ENCODE measurements at regions not wholly inside any gene's neighbourhood (a gene's known extent, or its start where the extent isn't known, plus 50 kb on each side); places are given as distances from the start of the nearest gene placed in this dataset.
A peak's percentile ranks its signal among the peaks of the same experiment; 100 is the strongest.

- Mint-ChIP-seq H3K27me3 (no peaks in the 10 kb centered on the region), H3K4me1 (no peaks in the 10 kb centered on the region), H3K27ac (ENCODE audit: low read depth) (no peak overlapping the region), H3K9me3 (no peaks in the 10 kb centered on the region), H3K4me3 (no peak overlapping the region), H3K36me3 (ENCODE audit: insufficient read depth) (no peaks in the 10 kb centered on the region)
- ATAC-seq (replicated peaks; ENCODE audit: extremely low read depth, poor library complexity, severe bottlenecking) (no peak), DNase-seq (ENCODE audit: low spot score in 2 of 2) (no peak)
Measured at GRCh38 chr12:107461222-107461975, 224.2 kb upstream of the PWP1 start.

DNA sequence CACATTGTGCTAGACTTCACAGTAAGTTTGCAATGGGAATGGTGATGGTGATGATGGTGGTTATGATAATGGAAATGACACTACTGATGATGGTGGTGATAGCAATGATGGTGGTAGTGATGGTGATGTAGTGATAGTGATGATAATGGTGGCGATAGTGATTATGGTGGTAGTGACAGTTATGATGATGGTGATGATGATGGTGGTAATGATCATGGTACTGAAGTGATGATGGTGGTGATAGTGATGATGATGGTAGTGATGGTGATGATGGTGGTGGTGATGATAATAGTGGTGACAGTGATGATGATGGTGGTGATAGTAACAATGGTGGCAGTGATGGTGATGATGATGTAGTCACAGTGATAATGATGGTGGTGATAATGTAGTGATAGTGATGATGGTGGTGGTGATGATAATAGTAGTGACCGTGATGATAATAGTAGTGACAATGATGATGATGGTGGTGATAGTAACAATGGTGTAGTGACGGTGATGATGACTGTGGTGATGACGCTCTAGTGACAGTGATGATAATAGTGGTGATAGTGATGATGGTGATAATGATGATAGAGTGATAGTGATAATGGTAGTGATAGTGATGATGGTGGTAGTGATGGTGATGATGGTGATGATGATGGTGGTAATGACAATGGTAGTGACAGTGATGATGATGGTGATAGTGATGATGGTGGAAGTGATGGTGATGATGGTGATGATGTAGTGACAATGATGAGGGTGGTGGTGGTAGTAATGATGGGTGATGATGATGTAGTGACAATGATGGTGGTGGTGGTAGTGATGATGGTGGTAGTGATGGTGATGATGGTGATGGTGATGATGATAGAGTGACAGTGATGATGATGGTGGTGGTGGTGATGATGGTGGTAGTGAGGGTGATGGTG is 222.9 kb upstream of the PWP1 start:
- Mint-ChIP-seq H3K27ac (ENCODE audit: low read depth) (no peak overlapping the region), H3K4me1 (no peaks in the 10 kb centered on the region), H3K4me3 (no peak overlapping the region), H3K9me3 (no peaks in the 10 kb centered on the region), H3K36me3 (ENCODE audit: insufficient read depth) (no peaks in the 10 kb centered on the region), H3K27me3 (no peaks in the 10 kb centered on the region)
- DNase-seq (ENCODE audit: low spot score in 2 of 2) (no peak), ATAC-seq (replicated peaks; ENCODE audit: extremely low read depth, poor library complexity, severe bottlenecking) (peak; percentile 10)

- H3K9me3 Mint-ChIP-seq = no peaks in the 10 kb centered on the region
Measured at GRCh38 chr12:107464644-107465043, 221.0 kb upstream of the PWP1 start.

DNA sequence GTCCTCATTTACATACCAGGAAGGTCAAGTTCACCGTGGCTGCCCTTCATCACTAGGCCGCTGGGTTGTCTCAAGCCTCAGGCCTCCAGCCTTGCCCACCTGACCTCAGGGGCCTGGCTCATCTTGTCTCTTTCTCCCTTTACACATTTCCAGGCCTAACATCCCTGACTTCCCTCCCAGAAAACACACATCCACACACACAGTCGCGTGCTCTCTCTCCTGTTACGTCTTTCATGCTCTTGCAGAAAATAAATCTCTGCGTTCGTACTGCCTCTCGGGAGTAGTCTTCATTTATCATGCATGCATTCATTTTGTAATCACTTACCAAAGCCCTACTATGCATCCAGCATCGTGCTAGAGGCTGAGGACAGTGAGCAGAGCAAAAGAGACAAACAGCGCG is 220.0 kb upstream of the PWP1 start:
- no peak for ATAC-seq (replicated peaks; ENCODE audit: extremely low read depth, poor library complexity, severe bottlenecking)

More at GRCh38 chr12:107464644-107465043, 221.0 kb upstream of the PWP1 start:
- H3K27me3 Mint-ChIP-seq = no peaks in the 10 kb centered on the region
- ATAC-seq (replicated peaks; ENCODE audit: extremely low read depth, poor library complexity, severe bottlenecking) (no peak), DNase-seq (ENCODE audit: low spot score in 2 of 2) (no peak)
- H3K27ac Mint-ChIP-seq (ENCODE audit: low read depth) = no peak overlapping the region
- H3K4me1 Mint-ChIP-seq = no peaks in the 10 kb centered on the region
- no peak overlapping the region for H3K4me3 Mint-ChIP-seq
- no peaks in the 10 kb centered on the region for H3K36me3 Mint-ChIP-seq (ENCODE audit: insufficient read depth)

DNA sequence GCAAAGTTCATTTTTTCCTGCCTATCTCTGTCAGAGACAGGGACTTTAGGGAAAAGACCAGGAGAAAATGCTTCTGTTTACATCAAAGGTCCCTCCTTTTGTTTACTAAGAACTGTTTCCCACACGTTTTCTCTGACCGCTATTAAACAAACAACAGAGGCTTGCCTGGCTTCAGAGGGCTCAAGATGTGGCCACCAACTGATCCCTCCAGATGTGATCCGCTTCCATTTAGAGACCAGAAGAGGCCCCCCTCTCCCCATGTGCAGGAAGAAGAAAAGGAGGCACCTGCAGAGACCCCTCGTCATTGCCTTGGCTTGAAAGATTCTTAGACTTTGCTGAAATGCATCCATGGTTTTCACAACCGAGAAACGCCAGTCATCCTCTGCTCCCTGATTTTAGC is 217.9 kb upstream of the PWP1 start:
- H3K9me3 Mint-ChIP-seq = no peaks in the 10 kb centered on the region
- no peak overlapping the region for H3K4me3 Mint-ChIP-seq
- no peaks in the 10 kb centered on the region for H3K4me1 Mint-ChIP-seq
- H3K27ac Mint-ChIP-seq (ENCODE audit: low read depth) = no peak overlapping the region
- DNase-seq (ENCODE audit: low spot score in 2 of 2) (no peak), ATAC-seq (replicated peaks; ENCODE audit: extremely low read depth, poor library complexity, severe bottlenecking) (no peak)
- H3K27me3 Mint-ChIP-seq = no peaks in the 10 kb centered on the region
- no peaks in the 10 kb centered on the region for H3K36me3 Mint-ChIP-seq (ENCODE audit: insufficient read depth)

More for the DNA sequence above, 220.0 kb upstream of the PWP1 start:
- Mint-ChIP-seq H3K9me3 (no peaks in the 10 kb centered on the region), H3K36me3 (ENCODE audit: insufficient read depth) (no peaks in the 10 kb centered on the region), H3K27ac (ENCODE audit: low read depth) (no peak overlapping the region), H3K4me1 (no peaks in the 10 kb centered on the region), H3K27me3 (no peaks in the 10 kb centered on the region), H3K4me3 (no peak overlapping the region)
- DNase-seq (ENCODE audit: low spot score in 2 of 2) = no peak

DNA sequence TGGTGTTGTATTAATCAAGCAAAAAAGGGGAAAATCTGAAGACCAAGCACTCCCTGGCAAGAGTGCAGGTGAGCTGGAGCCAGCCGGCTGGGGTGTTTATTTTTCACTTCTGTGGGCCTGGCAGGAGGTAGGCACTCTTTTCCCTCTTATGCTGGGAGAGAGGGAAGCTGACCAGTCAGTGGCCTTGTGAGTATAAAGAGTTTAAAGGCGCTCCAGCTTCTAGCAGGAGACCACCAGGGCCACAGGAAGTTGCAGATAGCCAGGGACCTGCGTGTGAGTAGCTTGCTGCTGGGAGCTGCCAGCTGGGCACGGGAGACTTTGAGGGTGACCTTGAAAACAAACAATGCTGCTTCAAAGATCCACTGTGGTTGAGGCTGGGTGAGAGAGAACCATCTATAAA is 217.4 kb upstream of the PWP1 start:
- Mint-ChIP-seq H3K36me3 (ENCODE audit: insufficient read depth) (no peaks in the 10 kb centered on the region), H3K27me3 (no peaks in the 10 kb centered on the region), H3K9me3 (no peaks in the 10 kb centered on the region), H3K4me1 (no peaks in the 10 kb centered on the region), H3K4me3 (no peak overlapping the region), H3K27ac (ENCODE audit: low read depth) (no peak overlapping the region)
- DNase-seq (ENCODE audit: low spot score in 2 of 2) (no peak), ATAC-seq (replicated peaks; ENCODE audit: extremely low read depth, poor library complexity, severe bottlenecking) (no peak)

GRCh38 chr12:107469011-107469410 is 216.6 kb upstream of the PWP1 start:
- no peaks in the 10 kb centered on the region for H3K4me1 Mint-ChIP-seq
- ATAC-seq (replicated peaks; ENCODE audit: extremely low read depth, poor library complexity, severe bottlenecking) (no peak), DNase-seq (ENCODE audit: low spot score in 2 of 2) (no peak)
- H3K4me3 Mint-ChIP-seq = no peak overlapping the region
- H3K27me3 Mint-ChIP-seq = peaks cover under 1% of the 10 kb centered on the region
- H3K27ac Mint-ChIP-seq (ENCODE audit: low read depth) = no peak overlapping the region
- H3K36me3 Mint-ChIP-seq (ENCODE audit: insufficient read depth) = peaks cover under 1% of the 10 kb centered on the region
- H3K9me3 Mint-ChIP-seq = no peaks in the 10 kb centered on the region

DNA sequence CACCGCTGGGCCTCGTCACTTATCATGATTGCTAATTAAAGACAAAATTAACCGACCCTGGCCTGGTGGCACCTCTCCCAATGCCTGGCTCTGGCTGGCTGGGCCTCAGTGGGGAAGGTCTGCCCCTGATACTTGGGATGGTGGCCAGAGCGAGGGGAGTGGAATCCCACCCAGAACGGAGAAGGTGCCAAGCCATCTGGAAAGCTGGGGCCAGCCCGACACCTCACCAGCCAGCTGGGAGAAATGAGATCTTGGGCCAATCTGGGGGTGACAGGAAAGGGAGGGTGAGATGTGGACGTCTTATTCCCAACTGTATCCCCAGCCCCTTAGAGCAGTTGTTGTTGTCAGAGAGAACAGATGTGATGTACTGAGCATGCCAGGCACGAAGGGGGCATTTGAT is 215.0 kb upstream of the PWP1 start:
- Mint-ChIP-seq H3K9me3 (no peaks in the 10 kb centered on the region), H3K4me1 (peaks cover 13% of the 10 kb centered on the region), H3K36me3 (ENCODE audit: insufficient read depth) (peaks cover 3% of the 10 kb centered on the region), H3K4me3 (no peak overlapping the region), H3K27me3 (peaks cover 9% of the 10 kb centered on the region), H3K27ac (ENCODE audit: low read depth) (no peak overlapping the region)
- ATAC-seq (replicated peaks; ENCODE audit: extremely low read depth, poor library complexity, severe bottlenecking) = no peak
- no peak for DNase-seq (ENCODE audit: low spot score in 2 of 2)

- H3K27ac Mint-ChIP-seq (ENCODE audit: low read depth) = no peak overlapping the region
- H3K27me3 Mint-ChIP-seq = peaks cover 9% of the 10 kb centered on the region
- H3K9me3 Mint-ChIP-seq = no peaks in the 10 kb centered on the region
- H3K4me1 Mint-ChIP-seq = peaks cover 13% of the 10 kb centered on the region
- ATAC-seq (replicated peaks; ENCODE audit: extremely low read depth, poor library complexity, severe bottlenecking) (no peak), DNase-seq (ENCODE audit: low spot score in 2 of 2) (no peak)
- H3K36me3 Mint-ChIP-seq (ENCODE audit: insufficient read depth) = peaks cover 3% of the 10 kb centered on the region
- H3K4me3 Mint-ChIP-seq = no peak overlapping the region
Measured at GRCh38 chr12:107472308-107472707, 213.3 kb upstream of the PWP1 start.

DNA sequence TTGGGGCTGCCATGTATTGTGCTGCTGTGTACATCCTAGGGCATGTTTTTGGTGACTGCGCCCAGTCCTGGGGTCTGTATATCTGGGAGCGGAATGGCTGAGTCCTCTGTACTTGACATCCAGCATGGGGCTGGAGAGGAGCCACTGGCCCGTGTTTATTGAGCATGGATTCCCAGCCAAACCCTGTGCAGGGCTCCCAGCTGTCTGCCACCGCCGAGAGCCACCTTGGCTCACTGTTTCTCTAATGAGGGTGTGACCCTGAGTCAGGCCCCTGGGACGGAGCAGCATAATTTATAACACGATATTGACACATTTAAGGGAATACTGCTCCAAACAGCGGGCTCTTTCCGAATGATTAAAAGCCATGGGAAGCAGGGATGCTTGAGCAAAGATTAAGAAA is 211.5 kb upstream of the PWP1 start:
- peaks cover 9% of the 10 kb centered on the region for H3K27me3 Mint-ChIP-seq
- no peak overlapping the region for H3K4me3 Mint-ChIP-seq
- ATAC-seq (replicated peaks; ENCODE audit: extremely low read depth, poor library complexity, severe bottlenecking) (no peak), DNase-seq (ENCODE audit: low spot score in 2 of 2) (no peak)
- peaks cover 13% of the 10 kb centered on the region for H3K4me1 Mint-ChIP-seq
- H3K36me3 Mint-ChIP-seq (ENCODE audit: insufficient read depth) = peaks cover 3% of the 10 kb centered on the region
- no peak overlapping the region for H3K27ac Mint-ChIP-seq (ENCODE audit: low read depth)
- no peaks in the 10 kb centered on the region for H3K9me3 Mint-ChIP-seq

DNA sequence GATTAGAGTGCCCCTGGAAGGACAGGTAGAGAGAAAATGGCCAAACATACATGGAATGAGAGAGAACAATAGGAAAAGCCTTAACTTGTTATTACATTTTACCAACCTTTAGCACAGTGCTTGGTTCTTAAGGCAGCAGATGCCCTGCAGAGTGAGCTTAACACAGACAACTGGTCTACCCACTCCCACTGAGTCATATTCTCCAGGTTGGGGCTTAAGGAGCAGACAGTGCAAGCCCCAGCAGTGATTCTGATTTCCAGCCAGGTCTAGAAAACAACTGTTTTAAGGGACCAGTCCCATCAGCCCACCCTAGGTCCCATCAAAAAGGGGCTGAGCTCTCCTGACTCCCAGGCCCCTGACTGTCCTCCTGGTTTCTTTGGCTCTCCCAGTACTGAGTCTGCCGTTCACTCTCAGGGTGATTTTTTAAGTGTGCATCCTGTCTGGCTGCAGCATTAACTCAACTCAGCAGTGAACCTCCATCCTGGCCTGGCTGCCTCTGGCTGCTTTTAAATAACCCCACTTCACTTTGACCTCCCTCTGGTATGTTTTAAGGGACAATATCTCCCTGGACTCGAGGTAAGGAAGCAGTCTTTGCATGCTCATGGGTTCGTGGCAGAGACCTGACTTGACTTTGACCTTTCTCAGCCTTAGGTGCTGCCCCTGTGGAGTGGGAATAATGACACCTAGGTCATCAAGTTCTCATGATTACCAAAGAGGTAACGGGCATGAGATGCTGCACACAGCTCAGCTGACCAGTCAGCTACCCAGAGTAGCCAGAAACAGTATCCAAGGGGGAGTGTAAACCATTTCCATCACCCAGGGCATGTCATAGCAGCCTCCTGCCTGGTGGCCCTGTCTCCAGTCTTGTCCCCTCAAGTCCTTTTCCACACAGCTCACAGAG is 210.7 kb upstream of the PWP1 start:
- no peak for DNase-seq (ENCODE audit: low spot score in 2 of 2)
- peaks cover 3% of the 10 kb centered on the region for H3K36me3 Mint-ChIP-seq (ENCODE audit: insufficient read depth)
- peak; percentile 19 for ATAC-seq (replicated peaks; ENCODE audit: extremely low read depth, poor library complexity, severe bottlenecking)
- H3K4me1 Mint-ChIP-seq = peaks cover 16% of the 10 kb centered on the region
- no peaks in the 10 kb centered on the region for H3K9me3 Mint-ChIP-seq
- no peak overlapping the region for H3K4me3 Mint-ChIP-seq
- peaks cover 9% of the 10 kb centered on the region for H3K27me3 Mint-ChIP-seq
- no peak overlapping the region for H3K27ac Mint-ChIP-seq (ENCODE audit: low read depth)

GRCh38 chr12:107475900-107476299 is 209.7 kb upstream of the PWP1 start:
- Mint-ChIP-seq H3K27me3 (peaks cover 9% of the 10 kb centered on the region), H3K27ac (ENCODE audit: low read depth) (no peak overlapping the region), H3K4me3 (no peak overlapping the region), H3K4me1 (peaks cover 25% of the 10 kb centered on the region), H3K36me3 (ENCODE audit: insufficient read depth) (peaks cover 5% of the 10 kb centered on the region), H3K9me3 (no peaks in the 10 kb centered on the region)
- no peak for ATAC-seq (replicated peaks; ENCODE audit: extremely low read depth, poor library complexity, severe bottlenecking)
- DNase-seq (ENCODE audit: low spot score in 2 of 2) = no peak

Measured in central memory CD8-positive, alpha-beta T cell (primary cell).